RCC 7860 (cell line): ENCODE measurements at regions not wholly inside any gene's neighbourhood (a gene's known extent, or its start where the extent isn't known, plus 50 kb on each side); places are given as distances from the start of the nearest gene placed in this dataset.
"Not testable (repeated sequence)": the region's sequence is repeated elsewhere in the genome, so short reads cannot be mapped to it uniquely, and the experiment has no call there.

Experiments
- DNase-seq: peaks from one replicate; pipeline ENCODE4 v3.0.0-alpha.2; 2015; ENCODE audit warnings: low spot score
- FAIRE-seq: peaks from 2 replicates; lab custom pipeline; 2012; peaks lifted over from hg19 to GRCh38; lab: Jason Lieb, UNC

GRCh38 chr3:156044634-156044975, 75.8 kb upstream of the KCNAB1 start:
- DNase-seq (no peak), FAIRE-seq (no peak)

- DNase-seq, FAIRE-seq: not testable (repeated sequence)
Measured at GRCh38 chr3:156048483-156048882, 71.9 kb upstream of the KCNAB1 start.

- FAIRE-seq: no peak
- DNase-seq: peak; percentile 28
Measured at GRCh38 chr3:156050918-156051317, 69.5 kb upstream of the KCNAB1 start.

- FAIRE-seq: no peak
- DNase-seq: no peak
Measured at GRCh38 chr3:156051651-156052050, 68.7 kb upstream of the KCNAB1 start.

- DNase-seq (no peak), FAIRE-seq (no peak)
Measured at GRCh38 chr3:156052115-156052514, 68.3 kb upstream of the KCNAB1 start.

- FAIRE-seq: no peak
- no peak for DNase-seq
Measured at GRCh38 chr3:156059950-156060501, 60.4 kb upstream of the KCNAB1 start.

GRCh38 chr3:156068151-156068550, 52.2 kb upstream of the KCNAB1 start:
- FAIRE-seq, DNase-seq: not testable (repeated sequence)

GRCh38 chr3:156070028-156070427, 50.4 kb upstream of the KCNAB1 start:
- FAIRE-seq: no peak
- no peak for DNase-seq
